ENCODE measurements at regions not wholly inside any gene's neighbourhood (a gene's known extent, or its start where the extent isn't known, plus 50 kb on each side); places are given as distances from the start of the nearest gene placed in this dataset.

DNA sequence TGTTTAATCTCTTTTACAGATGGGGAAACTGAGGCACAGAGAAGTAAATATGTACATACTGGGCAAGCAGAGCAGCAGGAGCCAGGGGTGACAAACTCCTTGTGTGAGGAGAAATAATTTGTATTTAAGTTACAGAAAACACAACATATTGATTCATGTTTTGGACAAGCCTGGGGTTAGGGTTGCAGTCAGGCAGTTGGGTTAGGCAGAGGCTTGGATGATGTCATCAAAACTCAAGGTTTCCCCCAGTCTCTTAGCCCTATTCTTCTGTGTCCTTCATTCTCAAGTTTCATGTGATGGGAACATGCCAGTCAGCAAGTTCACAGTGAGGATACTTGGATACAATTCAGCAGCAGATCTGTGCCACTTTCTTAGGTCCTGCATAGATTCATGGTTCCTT, 181.4 kb downstream of the CXCL12 start:
- Histone ChIP-seq H3K27ac (no peak overlapping the region), H3K9me3 (no peaks in the 10 kb centered on the region), H3K27me3 (no peaks in the 10 kb centered on the region), H3K4me3 (no peak overlapping the region), H3K36me3 (no peaks in the 10 kb centered on the region), H3K4me1 (peaks cover 0 to 4% (median 0%) of the 10 kb centered on the region in 3 donors)
- no peak for ATAC-seq
- TF ChIP-seq, protein P1, sequence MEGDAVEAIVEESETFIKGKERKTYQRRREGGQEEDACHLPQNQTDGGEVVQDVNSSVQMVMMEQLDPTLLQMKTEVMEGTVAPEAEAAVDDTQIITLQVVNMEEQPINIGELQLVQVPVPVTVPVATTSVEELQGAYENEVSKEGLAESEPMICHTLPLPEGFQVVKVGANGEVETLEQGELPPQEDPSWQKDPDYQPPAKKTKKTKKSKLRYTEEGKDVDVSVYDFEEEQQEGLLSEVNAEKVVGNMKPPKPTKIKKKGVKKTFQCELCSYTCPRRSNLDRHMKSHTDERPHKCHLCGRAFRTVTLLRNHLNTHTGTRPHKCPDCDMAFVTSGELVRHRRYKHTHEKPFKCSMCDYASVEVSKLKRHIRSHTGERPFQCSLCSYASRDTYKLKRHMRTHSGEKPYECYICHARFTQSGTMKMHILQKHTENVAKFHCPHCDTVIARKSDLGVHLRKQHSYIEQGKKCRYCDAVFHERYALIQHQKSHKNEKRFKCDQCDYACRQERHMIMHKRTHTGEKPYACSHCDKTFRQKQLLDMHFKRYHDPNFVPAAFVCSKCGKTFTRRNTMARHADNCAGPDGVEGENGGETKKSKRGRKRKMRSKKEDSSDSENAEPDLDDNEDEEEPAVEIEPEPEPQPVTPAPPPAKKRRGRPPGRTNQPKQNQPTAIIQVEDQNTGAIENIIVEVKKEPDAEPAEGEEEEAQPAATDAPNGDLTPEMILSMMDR (IDR thresholded peaks at IDR 0.05): no peak
- no peak for TF ChIP-seq EP300 (IDR thresholded peaks at IDR 0.05)
- no peak for TF ChIP-seq POLR2A (IDR thresholded peaks at IDR 0.05)
- TF ChIP-seq POLR2AphosphoS5 (IDR thresholded peaks at IDR 0.05): no peak

DNA sequence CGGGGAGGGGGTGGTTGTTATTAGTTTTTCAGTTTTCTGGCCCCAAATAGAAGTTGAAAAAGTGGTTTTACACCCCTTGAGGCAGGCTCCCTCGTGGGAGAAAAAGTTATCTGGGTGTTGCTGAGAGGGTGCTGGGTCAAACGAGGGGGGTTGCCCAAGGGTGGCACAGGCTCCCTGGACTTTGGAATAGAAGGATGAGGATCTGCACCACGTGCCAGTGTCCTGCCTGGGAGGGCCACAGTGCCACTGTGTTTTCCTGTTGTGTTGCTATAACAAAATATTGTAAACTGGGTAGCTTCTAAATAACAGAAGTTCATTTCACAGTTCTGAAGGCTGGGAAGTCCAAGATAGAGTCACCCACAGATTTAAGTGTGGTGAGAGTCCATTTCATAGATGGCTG, 181.9 kb downstream of the CXCL12 start:
- WGBS, 2 donors (ENCODE audit: low coverage in 1 of 2): 100% methylated on average over 1 of the region's 4 CpGs; no CpG with 5 or more reads in 1 of the 2 donors

DNA sequence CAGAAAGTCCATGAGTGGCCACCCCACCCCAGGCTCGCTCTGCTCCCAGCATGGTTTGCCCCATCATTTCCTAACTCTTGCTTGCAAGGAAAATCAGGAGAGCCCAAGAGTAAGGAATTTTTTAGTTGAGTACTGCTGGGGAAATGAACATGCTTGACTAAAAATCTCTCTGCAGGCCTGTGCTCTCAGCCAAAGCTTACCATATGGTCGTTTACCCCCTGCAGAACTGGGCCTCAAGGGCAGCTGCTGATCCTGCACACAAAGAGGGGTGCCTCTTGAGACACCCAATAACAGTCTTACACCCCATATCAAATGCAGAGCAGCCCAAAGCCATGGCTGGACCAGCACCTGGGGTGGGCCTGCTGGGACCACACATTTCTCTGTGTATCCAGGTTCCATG, 183.2 kb downstream of the CXCL12 start:
- no peak overlapping the region for H3K4me3 ChIP-seq
- no peak for ATAC-seq
- TF ChIP-seq POLR2AphosphoS5 (IDR thresholded peaks at IDR 0.05): no peak
- TF ChIP-seq EP300 (IDR thresholded peaks at IDR 0.05): no peak
- TF ChIP-seq POLR2A (IDR thresholded peaks at IDR 0.05): no peak
- 100% methylated on average over 1 to 2 of the region's 2 CpGs for WGBS, 2 donors (ENCODE audit: low coverage in 1 of 2)
- no peaks in the 10 kb centered on the region for H3K36me3 ChIP-seq
- H3K27ac ChIP-seq: no peak overlapping the region
- peaks cover 0 to 17% (median 0%) of the 10 kb centered on the region in 3 donors for H3K4me1 ChIP-seq
- H3K27me3 ChIP-seq: no peaks in the 10 kb centered on the region
- H3K9me3 ChIP-seq: no peaks in the 10 kb centered on the region

More for the DNA sequence above, 181.9 kb downstream of the CXCL12 start:
- peaks cover 0 to 9% (median 0%) of the 10 kb centered on the region in 3 donors for H3K4me1 ChIP-seq
- TF ChIP-seq EP300 (IDR thresholded peaks at IDR 0.05) (no peak), POLR2AphosphoS5 (IDR thresholded peaks at IDR 0.05) (no peak), POLR2A (IDR thresholded peaks at IDR 0.05) (no peak)
- TF ChIP-seq, protein P1 (IDR thresholded peaks at IDR 0.05): no peak
- no peak for ATAC-seq
- H3K9me3 ChIP-seq: no peaks in the 10 kb centered on the region
- H3K4me3 ChIP-seq: no peak overlapping the region
- no peaks in the 10 kb centered on the region for H3K36me3 ChIP-seq
- no peaks in the 10 kb centered on the region for H3K27me3 ChIP-seq
- no peak overlapping the region for H3K27ac ChIP-seq

DNA sequence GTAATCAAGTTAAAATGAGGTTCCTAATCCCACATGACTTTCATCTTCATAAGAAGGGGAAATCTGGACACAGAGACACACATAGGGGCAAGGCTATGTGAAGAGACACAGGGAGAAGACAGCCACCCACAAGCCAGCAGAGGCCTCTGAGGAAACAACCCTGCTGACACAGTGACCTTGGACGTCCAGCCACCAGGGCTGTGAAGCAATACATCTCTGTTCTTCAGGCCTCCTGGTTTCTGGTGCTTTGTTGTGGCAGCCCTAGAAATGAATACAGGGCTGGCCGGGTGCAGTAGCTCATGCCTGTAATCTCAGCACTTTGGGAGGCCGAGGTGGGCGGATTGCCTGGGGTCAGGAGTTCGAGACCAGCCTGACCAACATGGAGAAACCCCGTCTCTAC, 183.9 kb downstream of the CXCL12 start:
- Histone ChIP-seq H3K27ac (no peak overlapping the region), H3K9me3 (no peaks in the 10 kb centered on the region), H3K36me3 (no peaks in the 10 kb centered on the region), H3K4me1 (peaks cover 0 to 21% (median 0%) of the 10 kb centered on the region in 3 donors), H3K4me3 (no peak overlapping the region), H3K27me3 (no peaks in the 10 kb centered on the region)
- ATAC-seq: no peak
- no peak for TF ChIP-seq POLR2A (IDR thresholded peaks at IDR 0.05)
- TF ChIP-seq, protein P1 (IDR thresholded peaks at IDR 0.05): no peak
- TF ChIP-seq POLR2AphosphoS5 (IDR thresholded peaks at IDR 0.05): no peak
- 62 to 92% methylated on average over 2 of the region's 6 CpGs for WGBS, 2 donors (ENCODE audit: low coverage in 1 of 2)

DNA sequence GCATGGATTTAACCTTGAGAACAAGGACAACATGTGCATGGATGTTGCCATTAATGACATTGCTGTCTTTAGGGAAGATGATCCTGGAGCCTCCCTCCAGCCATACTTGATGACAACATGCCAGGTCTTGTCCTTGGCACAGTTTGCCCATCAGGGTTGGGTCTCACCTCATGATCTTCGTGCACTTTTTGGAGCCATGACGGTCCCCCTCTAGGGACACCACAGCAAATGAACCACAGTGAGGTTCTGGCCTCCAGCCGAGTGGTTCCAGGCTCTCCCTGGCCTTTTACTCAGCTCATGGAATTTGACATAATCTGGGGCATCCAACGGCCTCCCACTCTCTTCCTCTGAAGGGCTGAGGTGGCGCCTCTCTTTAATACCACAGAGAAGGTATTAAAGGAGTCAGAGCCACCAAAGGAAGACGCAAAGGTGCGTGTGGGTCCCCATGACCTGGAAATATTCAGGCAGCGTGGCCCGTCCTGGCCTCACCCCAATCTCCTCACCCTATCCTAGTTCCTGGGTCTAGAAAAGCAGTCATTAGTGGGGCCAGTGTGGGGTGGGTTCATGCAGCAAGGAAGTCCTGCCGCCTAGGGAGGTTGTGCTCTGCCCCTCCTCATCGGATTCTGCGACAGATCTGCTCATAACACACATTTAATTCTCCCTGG, 184.8 kb downstream of the CXCL12 start:
- Histone ChIP-seq H3K27ac (no peak overlapping the region), H3K4me3 (no peak overlapping the region), H3K4me1 (peaks cover 0 to 30% (median 4%) of the 10 kb centered on the region in 3 donors), H3K27me3 (no peaks in the 10 kb centered on the region), H3K36me3 (no peaks in the 10 kb centered on the region), H3K9me3 (no peaks in the 10 kb centered on the region)
- WGBS, 2 donors (ENCODE audit: low coverage in 1 of 2): 79 to 81% methylated on average over 2 to 7 of the region's 12 CpGs
- ATAC-seq: no peak
- TF ChIP-seq, protein P1 (IDR thresholded peaks at IDR 0.05): no peak
- TF ChIP-seq POLR2A (IDR thresholded peaks at IDR 0.05) (no peak), POLR2AphosphoS5 (IDR thresholded peaks at IDR 0.05) (no peak), EP300 (IDR thresholded peaks at IDR 0.05) (no peak)

Measured in gastroesophageal sphincter (tissue), 4 donors.